ENCODE measurements at regions not wholly inside any gene's neighbourhood (a gene's known extent, or its start where the extent isn't known, plus 50 kb on each side); places are given as distances from the start of the nearest gene placed in this dataset.

DNA sequence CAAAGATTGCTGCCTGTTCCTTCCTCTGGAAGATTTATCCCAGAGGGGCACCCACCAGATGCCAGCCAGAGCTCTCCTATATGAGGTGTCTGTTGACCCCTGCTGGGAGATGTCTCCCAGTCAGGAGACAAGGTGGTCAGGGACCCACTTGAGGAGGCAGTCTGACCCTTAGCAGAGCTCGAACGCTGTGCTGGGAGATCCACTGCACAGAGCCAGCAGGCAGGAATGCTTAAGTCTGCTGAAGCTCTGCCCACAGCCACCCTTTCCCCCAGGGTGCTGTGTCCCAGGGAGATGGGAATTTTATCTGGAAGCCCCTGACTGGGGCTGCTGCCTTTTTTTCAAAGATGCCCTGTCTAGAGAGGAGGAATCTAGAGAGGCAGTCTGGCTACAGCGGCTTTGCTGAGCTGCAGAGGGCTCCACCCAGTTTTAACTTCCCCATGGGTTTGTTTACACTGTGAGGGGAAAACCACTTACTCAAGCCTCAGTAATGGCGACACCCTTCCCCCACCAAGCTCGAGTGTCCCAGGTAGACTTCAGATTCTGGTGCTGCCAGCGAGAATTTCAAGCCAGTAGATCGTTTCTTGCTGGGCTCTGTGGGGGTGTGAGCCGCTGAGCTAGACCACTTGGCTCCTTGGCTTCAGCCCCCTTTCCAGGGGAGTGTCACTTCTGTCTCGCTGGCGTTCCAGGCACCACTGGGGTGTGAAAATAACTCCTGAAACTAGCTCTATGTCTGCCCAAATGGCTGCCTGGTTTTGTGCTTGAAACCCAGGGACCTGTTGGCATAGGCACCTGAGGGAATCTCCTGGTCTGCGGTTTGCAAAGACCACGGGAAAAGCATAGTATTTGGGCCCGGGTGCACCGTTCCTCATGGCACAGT lies 51.1 kb upstream of the PDC start:
- DNase-seq = no peak
- Histone ChIP-seq H3K4me3 (no peak overlapping the region), H3K27me3 (no peaks in the 10 kb centered on the region), H3K36me3 (no peaks in the 10 kb centered on the region), H3K27ac (no peak overlapping the region), H3K4me1 (no peaks in the 10 kb centered on the region), H3K9me3 (no peaks in the 10 kb centered on the region)
- TF ChIP-seq, protein P1, sequence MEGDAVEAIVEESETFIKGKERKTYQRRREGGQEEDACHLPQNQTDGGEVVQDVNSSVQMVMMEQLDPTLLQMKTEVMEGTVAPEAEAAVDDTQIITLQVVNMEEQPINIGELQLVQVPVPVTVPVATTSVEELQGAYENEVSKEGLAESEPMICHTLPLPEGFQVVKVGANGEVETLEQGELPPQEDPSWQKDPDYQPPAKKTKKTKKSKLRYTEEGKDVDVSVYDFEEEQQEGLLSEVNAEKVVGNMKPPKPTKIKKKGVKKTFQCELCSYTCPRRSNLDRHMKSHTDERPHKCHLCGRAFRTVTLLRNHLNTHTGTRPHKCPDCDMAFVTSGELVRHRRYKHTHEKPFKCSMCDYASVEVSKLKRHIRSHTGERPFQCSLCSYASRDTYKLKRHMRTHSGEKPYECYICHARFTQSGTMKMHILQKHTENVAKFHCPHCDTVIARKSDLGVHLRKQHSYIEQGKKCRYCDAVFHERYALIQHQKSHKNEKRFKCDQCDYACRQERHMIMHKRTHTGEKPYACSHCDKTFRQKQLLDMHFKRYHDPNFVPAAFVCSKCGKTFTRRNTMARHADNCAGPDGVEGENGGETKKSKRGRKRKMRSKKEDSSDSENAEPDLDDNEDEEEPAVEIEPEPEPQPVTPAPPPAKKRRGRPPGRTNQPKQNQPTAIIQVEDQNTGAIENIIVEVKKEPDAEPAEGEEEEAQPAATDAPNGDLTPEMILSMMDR (IDR thresholded peaks at IDR 0.05) = no peak
- no peak for TF ChIP-seq POLR2A (IDR thresholded peaks at IDR 0.05)
